HEK293 (cell line): ENCODE measurements at regions not wholly inside any gene's neighbourhood (a gene's known extent, or its start where the extent isn't known, plus 50 kb on each side); places are given as distances from the start of the nearest gene placed in this dataset.

Source experiments
- CTCF ChIA-PET: fragments of 350-600 bp; formaldehyde crosslinking; extraction: SDS; loops from one replicate; lab custom pipeline; 2021; ENCODE audit warnings: antibody characterized with exemption; lab: Yijun Ruan, JAX
- POLR2A ChIA-PET: fragments of 300-600 bp; formaldehyde crosslinking; extraction: SDS; loops from one replicate; lab custom pipeline; 2020; ENCODE audit warnings: antibody characterized with exemption, inconsistent platforms; lab: Yijun Ruan, JAX
- H3K27ac ChIP-seq: fragments of 200-500 bp; sonication (Bioruptor generic); 2 replicates; pipeline ENCODE4 v1.5.1; 2014; ENCODE audit warnings: low read depth, low read length, control low read depth, inconsistent platforms; ENCODE audit errors: extremely low read depth
- H3K36me3 ChIP-seq, 2 experiments: fragments of 200-500 bp in 1 of 2; sonication (Bioruptor generic) in 1 of 2; 1 replicate in 1 of 2; 2 replicates in 1 of 2; pipeline ENCODE4 v1.5.1; 2014 to 2017; ENCODE audit warnings: inconsistent platforms in 2 of 2, low read length in 2 of 2; ENCODE audit not compliant: control insufficient read depth in 2 of 2, insufficient read depth in 1 of 2
- H3K4me1 ChIP-seq: fragments of 200-500 bp; sonication (Bioruptor generic); 2 replicates; pipeline ENCODE4 v1.5.1; 2014; ENCODE audit warnings: mild to moderate bottlenecking, low read length, inconsistent platforms; ENCODE audit not compliant: control insufficient read depth, insufficient read depth
- H3K4me3 ChIP-seq: 2 replicates; pipeline ENCODE4 v1.5.1; 2011; ENCODE audit warnings: low read depth, mild to moderate bottlenecking, control low read depth, low read length, moderate library complexity
- H3K9me3 ChIP-seq: fragments of 200-500 bp; sonication (Bioruptor generic); 2 replicates; pipeline ENCODE4 v1.5.1; 2014; ENCODE audit warnings: low read depth, low read length, inconsistent platforms; ENCODE audit not compliant: control insufficient read depth, insufficient read depth
- GLIS1 ChIP-seq: fragments of 450-650 bp; formaldehyde crosslinking; IDR thresholded peaks from 2 replicates; pipeline ENCODE4 v1.5.1; 2016; ENCODE audit warnings: missing biosample characterization, missing genetic modification characterization
- HOXC10 ChIP-seq: sonication (generic); formaldehyde crosslinking; IDR thresholded peaks from 2 replicates; pipeline ENCODE4 v1.8.1; 2023; ENCODE audit warnings: mild to moderate bottlenecking, missing genetic modification reagents
- PRDM10 ChIP-seq: fragments of 450-650 bp; formaldehyde crosslinking; IDR thresholded peaks from 2 replicates; pipeline ENCODE4 v1.5.1; 2016; ENCODE audit warnings: missing biosample characterization, missing genetic modification characterization
- TCF7L2 ChIP-seq: IDR thresholded peaks from 2 replicates; pipeline ENCODE4 v1.6.1; 2011; ENCODE audit warnings: low read depth, mild to moderate bottlenecking, inconsistent platforms, low read length, moderate library complexity, borderline replicate concordance
- ZFP3 ChIP-seq: fragments of 450-650 bp; formaldehyde crosslinking; IDR thresholded peaks from 2 replicates; pipeline ENCODE4 v1.5.1; 2016; ENCODE audit warnings: low read depth, missing biosample characterization, missing genetic modification characterization
- ZNF121 ChIP-seq: fragments of 450-650 bp; formaldehyde crosslinking; IDR thresholded peaks from 2 replicates; pipeline ENCODE4 v1.5.1; 2016; ENCODE audit warnings: missing biosample characterization, missing genetic modification characterization
- ZNF302 ChIP-seq: fragments of 450-650 bp; formaldehyde crosslinking; IDR thresholded peaks from 2 replicates; pipeline ENCODE4 v1.5.1; 2016; ENCODE audit warnings: missing biosample characterization, missing genetic modification characterization, low read depth
- ZNF366 ChIP-seq: fragments of 450-650 bp; formaldehyde crosslinking; conservative IDR thresholded peaks from 2 replicates; pipeline ENCODE4 v1.5.1; 2016; ENCODE audit warnings: missing biosample characterization, missing genetic modification characterization
- ZNF558 ChIP-seq: fragments of 450-650 bp; formaldehyde crosslinking; IDR thresholded peaks from 2 replicates; pipeline ENCODE4 v1.5.1; 2016; ENCODE audit warnings: missing biosample characterization, missing genetic modification characterization
- ZSCAN23 ChIP-seq: fragments of 450-650 bp; formaldehyde crosslinking; IDR thresholded peaks from 2 replicates; pipeline ENCODE4 v1.5.1; 2016; ENCODE audit warnings: missing biosample characterization, missing genetic modification characterization
- TF ChIP-seq, protein P1 (sequence below): fragments of 450-650 bp; formaldehyde crosslinking; IDR thresholded peaks from 2 replicates; pipeline ENCODE4 v1.5.1; 2017; ENCODE audit warnings: missing biosample characterization, missing genetic modification characterization
- TF ChIP-seq, protein P2 (sequence below): fragments of 450-650 bp; formaldehyde crosslinking; IDR thresholded peaks from 2 replicates; pipeline ENCODE4 v1.5.1; 2017; ENCODE audit warnings: missing biosample characterization, missing genetic modification characterization
- TF ChIP-seq, protein P3 (sequence below): fragments of 450-650 bp; formaldehyde crosslinking; IDR thresholded peaks from 2 replicates; pipeline ENCODE4 v1.5.1; 2016; ENCODE audit warnings: missing biosample characterization, missing genetic modification characterization, low read depth
- TF ChIP-seq, protein P4 (sequence below): fragments of 450-650 bp; formaldehyde crosslinking; IDR thresholded peaks from 2 replicates; pipeline ENCODE4 v1.5.1; 2017; ENCODE audit warnings: missing biosample characterization, missing genetic modification characterization

DNA sequence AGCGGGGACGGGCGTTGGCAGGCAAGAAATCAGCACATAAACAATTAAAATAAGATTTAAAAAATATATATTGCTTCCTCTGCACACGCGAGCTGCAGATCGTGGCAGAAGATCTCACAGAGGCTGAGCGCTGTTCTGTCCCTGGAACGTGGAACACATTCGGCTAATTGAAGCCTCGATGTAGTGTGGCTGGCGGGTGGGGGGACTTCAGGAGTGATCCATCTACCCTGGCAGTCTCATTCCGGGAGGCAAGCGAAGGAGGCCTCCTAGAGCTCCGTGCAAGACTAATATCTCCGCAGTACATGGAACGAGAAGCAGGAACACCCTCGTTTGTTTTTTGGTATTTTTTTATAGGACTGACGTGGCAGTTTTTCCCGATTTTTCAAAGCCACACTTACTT is 402.4 kb downstream of the MN1 start:
- TF ChIP-seq HOXC10 (CRISPR knock-in tag) (no peak), ZNF302 (tag by site-specific recombination) (no peak), TCF7L2 (no peak), PRDM10 (peak; percentile 62), GLIS1 (tag by site-specific recombination) (peak; percentile 53)
- TF ChIP-seq, protein P1, sequence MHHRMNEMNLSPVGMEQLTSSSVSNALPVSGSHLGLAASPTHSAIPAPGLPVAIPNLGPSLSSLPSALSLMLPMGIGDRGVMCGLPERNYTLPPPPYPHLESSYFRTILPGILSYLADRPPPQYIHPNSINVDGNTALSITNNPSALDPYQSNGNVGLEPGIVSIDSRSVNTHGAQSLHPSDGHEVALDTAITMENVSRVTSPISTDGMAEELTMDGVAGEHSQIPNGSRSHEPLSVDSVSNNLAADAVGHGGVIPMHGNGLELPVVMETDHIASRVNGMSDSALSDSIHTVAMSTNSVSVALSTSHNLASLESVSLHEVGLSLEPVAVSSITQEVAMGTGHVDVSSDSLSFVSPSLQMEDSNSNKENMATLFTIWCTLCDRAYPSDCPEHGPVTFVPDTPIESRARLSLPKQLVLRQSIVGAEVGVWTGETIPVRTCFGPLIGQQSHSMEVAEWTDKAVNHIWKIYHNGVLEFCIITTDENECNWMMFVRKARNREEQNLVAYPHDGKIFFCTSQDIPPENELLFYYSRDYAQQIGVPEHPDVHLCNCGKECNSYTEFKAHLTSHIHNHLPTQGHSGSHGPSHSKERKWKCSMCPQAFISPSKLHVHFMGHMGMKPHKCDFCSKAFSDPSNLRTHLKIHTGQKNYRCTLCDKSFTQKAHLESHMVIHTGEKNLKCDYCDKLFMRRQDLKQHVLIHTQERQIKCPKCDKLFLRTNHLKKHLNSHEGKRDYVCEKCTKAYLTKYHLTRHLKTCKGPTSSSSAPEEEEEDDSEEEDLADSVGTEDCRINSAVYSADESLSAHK: no peak
- TF ChIP-seq, protein P2, sequence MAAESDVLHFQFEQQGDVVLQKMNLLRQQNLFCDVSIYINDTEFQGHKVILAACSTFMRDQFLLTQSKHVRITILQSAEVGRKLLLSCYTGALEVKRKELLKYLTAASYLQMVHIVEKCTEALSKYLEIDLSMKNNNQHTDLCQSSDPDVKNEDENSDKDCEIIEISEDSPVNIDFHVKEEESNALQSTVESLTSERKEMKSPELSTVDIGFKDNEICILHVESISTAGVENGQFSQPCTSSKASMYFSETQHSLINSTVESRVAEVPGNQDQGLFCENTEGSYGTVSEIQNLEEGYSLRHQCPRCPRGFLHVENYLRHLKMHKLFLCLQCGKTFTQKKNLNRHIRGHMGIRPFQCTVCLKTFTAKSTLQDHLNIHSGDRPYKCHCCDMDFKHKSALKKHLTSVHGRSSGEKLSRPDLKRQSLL (tag by site-specific recombination): peak; percentile 40; the same call in 1 of the 2 replicates
- TF ChIP-seq, protein P3, sequence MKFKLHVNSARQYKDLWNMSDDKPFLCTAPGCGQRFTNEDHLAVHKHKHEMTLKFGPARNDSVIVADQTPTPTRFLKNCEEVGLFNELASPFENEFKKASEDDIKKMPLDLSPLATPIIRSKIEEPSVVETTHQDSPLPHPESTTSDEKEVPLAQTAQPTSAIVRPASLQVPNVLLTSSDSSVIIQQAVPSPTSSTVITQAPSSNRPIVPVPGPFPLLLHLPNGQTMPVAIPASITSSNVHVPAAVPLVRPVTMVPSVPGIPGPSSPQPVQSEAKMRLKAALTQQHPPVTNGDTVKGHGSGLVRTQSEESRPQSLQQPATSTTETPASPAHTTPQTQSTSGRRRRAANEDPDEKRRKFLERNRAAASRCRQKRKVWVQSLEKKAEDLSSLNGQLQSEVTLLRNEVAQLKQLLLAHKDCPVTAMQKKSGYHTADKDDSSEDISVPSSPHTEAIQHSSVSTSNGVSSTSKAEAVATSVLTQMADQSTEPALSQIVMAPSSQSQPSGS (tag by site-specific recombination): no peak
- Histone ChIP-seq H3K4me1 (no peaks in the 10 kb centered on the region), H3K36me3 (no peaks in the 10 kb centered on the region), H3K27ac (no peak overlapping the region), H3K9me3 (no peaks in the 10 kb centered on the region), H3K4me3 (no peak overlapping the region)
- POLR2A ChIA-PET: no interaction called here
- CTCF ChIA-PET: no interaction called here

DNA sequence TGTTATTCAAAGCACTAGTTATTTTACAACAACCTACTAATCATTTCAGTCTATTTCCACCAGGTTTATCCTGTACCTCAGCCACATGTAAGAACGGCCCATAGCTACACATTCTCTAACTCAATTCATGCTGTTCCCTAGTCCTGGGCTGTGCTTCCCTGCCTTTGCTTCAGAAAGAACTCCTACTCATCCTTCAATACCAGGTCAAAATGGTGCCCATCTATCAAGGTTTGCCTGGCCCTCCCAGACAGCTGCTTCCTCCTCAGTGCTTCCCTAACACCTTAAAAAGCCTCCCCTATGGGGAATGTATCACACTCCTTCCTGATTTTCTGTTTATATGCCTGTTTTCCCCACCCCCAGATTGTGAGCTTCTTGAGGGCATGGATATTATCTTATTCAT is 400.7 kb downstream of the MN1 start:
- TF ChIP-seq ZFP3: peak; percentile 72
- no peak for TF ChIP-seq ZSCAN23 (tag by site-specific recombination)
- TF ChIP-seq, protein P4, sequence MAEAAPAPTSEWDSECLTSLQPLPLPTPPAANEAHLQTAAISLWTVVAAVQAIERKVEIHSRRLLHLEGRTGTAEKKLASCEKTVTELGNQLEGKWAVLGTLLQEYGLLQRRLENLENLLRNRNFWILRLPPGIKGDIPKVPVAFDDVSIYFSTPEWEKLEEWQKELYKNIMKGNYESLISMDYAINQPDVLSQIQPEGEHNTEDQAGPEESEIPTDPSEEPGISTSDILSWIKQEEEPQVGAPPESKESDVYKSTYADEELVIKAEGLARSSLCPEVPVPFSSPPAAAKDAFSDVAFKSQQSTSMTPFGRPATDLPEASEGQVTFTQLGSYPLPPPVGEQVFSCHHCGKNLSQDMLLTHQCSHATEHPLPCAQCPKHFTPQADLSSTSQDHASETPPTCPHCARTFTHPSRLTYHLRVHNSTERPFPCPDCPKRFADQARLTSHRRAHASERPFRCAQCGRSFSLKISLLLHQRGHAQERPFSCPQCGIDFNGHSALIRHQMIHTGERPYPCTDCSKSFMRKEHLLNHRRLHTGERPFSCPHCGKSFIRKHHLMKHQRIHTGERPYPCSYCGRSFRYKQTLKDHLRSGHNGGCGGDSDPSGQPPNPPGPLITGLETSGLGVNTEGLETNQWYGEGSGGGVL: no peak
- H3K27ac ChIP-seq: no peak overlapping the region
- ChIA-PET POLR2A (no interaction called here), CTCF (interaction anchor here (0.5 to 0.8 kb wide), 3 partner anchors 11 to 71 kb away, joined by 3 to 4 read pairs (median 3); no protein-coding TSS in a partner anchor)
- H3K9me3 ChIP-seq: no peaks in the 10 kb centered on the region
- H3K36me3 ChIP-seq: no peaks in the 10 kb centered on the region
- H3K4me3 ChIP-seq: no peak overlapping the region
- no peaks in the 10 kb centered on the region for H3K4me1 ChIP-seq

GRCh38 chr22:27401321-27401720 is 400.2 kb downstream of the MN1 start:
- no peaks in the 10 kb centered on the region for H3K4me1 ChIP-seq
- no peak for TF ChIP-seq ZNF558
- peak; percentile 77 for TF ChIP-seq ZNF366
- no peak for TF ChIP-seq ZNF121 (tag by site-specific recombination)
- TF ChIP-seq, all 188 proteins: peak for 1
- no peaks in the 10 kb centered on the region for H3K36me3 ChIP-seq
- ChIA-PET POLR2A (no interaction called here), CTCF (no interaction called here)
- H3K9me3 ChIP-seq: no peaks in the 10 kb centered on the region
- H3K4me3 ChIP-seq: no peak overlapping the region
- no peak overlapping the region for H3K27ac ChIP-seq
